Neuronal stem cell (in vitro differentiated cells): ENCODE measurements at regions not wholly inside any gene's neighbourhood (a gene's known extent, or its start where the extent isn't known, plus 50 kb on each side); places are given as distances from the start of the nearest gene placed in this dataset.
"Not testable (repeated sequence)": the region's sequence is repeated elsewhere in the genome, so short reads cannot be mapped to it uniquely, and the experiment has no call there.

ENCODE experiments used
- DNase-seq: peaks from one replicate; pipeline ENCODE4 v3.0.0-alpha.2; 2013; ENCODE audit warnings: low spot score
- H2AFZ ChIP-seq: one replicate; pipeline ENCODE4 v1.6.1; 2013; ENCODE audit warnings: mild to moderate bottlenecking, low read length, inconsistent platforms
- H2AK5ac ChIP-seq: 2 replicates; pipeline ENCODE4 v1.6.1; 2013; ENCODE audit warnings: low read depth, mild to moderate bottlenecking, inconsistent platforms, low read length, moderate library complexity, mixed read lengths
- H2BK120ac ChIP-seq: 2 replicates; pipeline ENCODE4 v1.6.1; 2013; ENCODE audit warnings: low read depth, mild to moderate bottlenecking, inconsistent platforms, low read length, moderate library complexity, mixed read lengths
- H2BK12ac ChIP-seq: one replicate; pipeline ENCODE4 v1.6.1; 2013; ENCODE audit warnings: low read length, inconsistent platforms
- H2BK15ac ChIP-seq: 2 replicates; pipeline ENCODE4 v1.6.1; 2013; ENCODE audit warnings: mild to moderate bottlenecking, low read length, inconsistent platforms, mixed read lengths
- H2BK5ac ChIP-seq: one replicate; pipeline ENCODE4 v1.6.1; 2013; ENCODE audit warnings: inconsistent platforms, mild to moderate bottlenecking, low read length, moderate library complexity
- H3K14ac ChIP-seq: one replicate; pipeline ENCODE4 v1.6.1; 2013; ENCODE audit warnings: low read length, inconsistent platforms
- H3K18ac ChIP-seq: 2 replicates; pipeline ENCODE4 v1.6.1; 2013; ENCODE audit warnings: low read length, inconsistent platforms
- H3K23ac ChIP-seq: 2 replicates; pipeline ENCODE4 v1.6.1; 2013; ENCODE audit warnings: low read depth, mild to moderate bottlenecking, mixed read lengths, low read length, inconsistent platforms; ENCODE audit not compliant: poor library complexity
- H3K27ac ChIP-seq: replicated peaks from 3 replicates; pipeline ENCODE4 v1.5.1; 2013; ENCODE audit warnings: low read length, inconsistent platforms
- H3K27me3 ChIP-seq, 3 experiments: 2 replicates each; pipeline ENCODE4 v1.6.1; 2013; ENCODE audit warnings: low read length in 3 of 3, mild to moderate bottlenecking in 2 of 3, inconsistent platforms in 1 of 3, low read depth in 1 of 3, mixed read lengths in 1 of 3, moderate library complexity in 1 of 3; ENCODE audit not compliant: control insufficient read depth in 3 of 3, insufficient read depth in 3 of 3
- H3K36me3 ChIP-seq, 2 donors: replicated peaks in 1 of 2; 2 replicates each; pipeline ENCODE4 v1.6.1; 2013; ENCODE audit warnings: low read length in 2 of 2; ENCODE audit not compliant: control insufficient read depth in 2 of 2, insufficient read depth in 2 of 2
- H3K4ac ChIP-seq: 2 replicates; pipeline ENCODE4 v1.6.1; 2013; ENCODE audit warnings: inconsistent platforms, mild to moderate bottlenecking, low read length, moderate library complexity
- H3K4me1 ChIP-seq, 2 donors: 1 replicate in 1 of 2; 2 replicates in 1 of 2; pipeline ENCODE4 v1.6.1; 2013; ENCODE audit warnings: low read length in 2 of 2, low read depth in 1 of 2; ENCODE audit not compliant: control insufficient read depth in 2 of 2, insufficient read depth in 1 of 2
- H3K4me2 ChIP-seq: one replicate; pipeline ENCODE4 v1.6.1; 2013; ENCODE audit warnings: mild to moderate bottlenecking, low read length, inconsistent platforms; ENCODE audit not compliant: insufficient read depth, poor library complexity, severe bottlenecking
- H3K4me3 ChIP-seq, 2 donors: 2 replicates each; pipeline ENCODE4 v1.5.1; 2013; ENCODE audit warnings: low read length in 2 of 2, mild to moderate bottlenecking in 2 of 2, inconsistent platforms in 1 of 2, moderate library complexity in 1 of 2
- H3K79me1 ChIP-seq: one replicate; pipeline ENCODE4 v1.6.1; 2013; ENCODE audit warnings: low read depth, mild to moderate bottlenecking, inconsistent platforms, low read length, moderate library complexity
- H3K9ac ChIP-seq: one replicate; pipeline ENCODE4 v1.6.1; 2013; ENCODE audit warnings: mild to moderate bottlenecking, low read depth, low read length, inconsistent platforms; ENCODE audit not compliant: poor library complexity
- H3K9me3 ChIP-seq, 2 donors: replicated peaks in 1 of 2; 2 replicates each; pipeline versions ENCODE3 to v1.6.1; 2013; ENCODE audit warnings: low read length in 2 of 2, mild to moderate bottlenecking in 2 of 2, inconsistent platforms in 1 of 2, low read depth in 1 of 2, mixed read lengths in 1 of 2, moderate library complexity in 1 of 2; ENCODE audit not compliant: control insufficient read depth in 2 of 2, insufficient read depth in 1 of 2
- H4K8ac ChIP-seq: one replicate; pipeline ENCODE4 v1.6.1; 2013; ENCODE audit warnings: low read depth, mild to moderate bottlenecking, inconsistent platforms, low read length, moderate library complexity
- H4K91ac ChIP-seq: one replicate; pipeline ENCODE4 v1.6.1; 2013; ENCODE audit warnings: low read length, low read depth, mild to moderate bottlenecking, inconsistent platforms; ENCODE audit not compliant: poor library complexity
- WGBS, 2 donors: extraction: QIAGEN DNeasy Blood & Tissue Kit; methylation state at CpG; one replicate each; pipeline ENCODE4 v1.1.7; 2013; ENCODE audit warnings: missing lambda C conversion rate in 2 of 2, mixed read lengths in 1 of 2; ENCODE audit not compliant: insufficient read length in 2 of 2, insufficient replicate concordance in 1 of 2; ENCODE audit errors: extremely low coverage in 2 of 2; 5-methylcytosine and 5-hydroxymethylcytosine counted together

- WGBS, 2 donors = no CpG with 5 or more reads among the region's 4 CpGs
- no peak overlapping the region for H3K18ac ChIP-seq
Observed at GRCh38 chr15:96165081-96165480, 165.4 kb upstream of the NR2F2 start.

DNA sequence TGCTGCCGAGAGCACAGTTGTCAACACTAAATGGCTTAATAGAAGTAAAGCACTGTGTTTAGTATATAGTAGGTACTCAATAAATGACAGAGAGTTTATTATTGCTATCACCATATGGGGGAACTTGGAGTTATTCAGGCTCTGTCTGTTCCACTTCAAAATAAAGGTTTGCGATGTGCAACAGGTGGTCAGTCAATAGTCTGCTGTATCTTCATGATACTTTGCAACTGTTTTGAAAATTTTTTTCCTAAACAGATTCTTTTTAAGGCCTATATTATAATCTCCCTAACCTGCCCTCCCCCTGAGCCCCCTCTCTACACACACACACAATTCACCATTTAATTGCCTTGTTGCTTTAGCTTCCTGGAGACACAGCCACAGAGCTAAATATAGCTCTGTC lies 164.7 kb upstream of the NR2F2 start:
- no peak overlapping the region for H2BK12ac ChIP-seq
- no peak overlapping the region for H4K91ac ChIP-seq
- no peak overlapping the region for H3K14ac ChIP-seq
- H3K4me2 ChIP-seq = no peak overlapping the region
- no peak overlapping the region for H3K4me3 ChIP-seq
- no peak overlapping the region for H3K23ac ChIP-seq
- H3K36me3 ChIP-seq = no peaks in the 10 kb centered on the region
- H4K8ac ChIP-seq = no peak overlapping the region
- H2BK120ac ChIP-seq = no peak overlapping the region
- DNase-seq = no peak
- peaks cover 0 to 3% of the 10 kb centered on the region in 2 donors for H3K9me3 ChIP-seq
- H3K79me1 ChIP-seq = no peaks in the 10 kb centered on the region
- WGBS, 2 donors = no CpG with 5 or more reads among the region's 2 CpGs
- H2AK5ac ChIP-seq = no peak overlapping the region
- no peak overlapping the region for H2BK5ac ChIP-seq
- no peak overlapping the region for H3K27ac ChIP-seq
- no peak overlapping the region for H3K9ac ChIP-seq
- peaks cover 5 to 14% of the 10 kb centered on the region in 2 donors for H3K4me1 ChIP-seq
- H3K4ac ChIP-seq = no peak overlapping the region
- peak overlapping the region; percentile 33 for H2AFZ ChIP-seq
- H3K27me3 ChIP-seq = no peaks in the 10 kb centered on the region
- no peak overlapping the region for H2BK15ac ChIP-seq
- no peak overlapping the region for H3K18ac ChIP-seq

More at GRCh38 chr15:96165081-96165480, 165.4 kb upstream of the NR2F2 start:
- Histone ChIP-seq H3K4me1 (peaks cover 6 to 14% of the 10 kb centered on the region in 2 donors), H2BK5ac (no peak overlapping the region), H3K9ac (no peak overlapping the region), H3K79me1 (no peaks in the 10 kb centered on the region), H2BK12ac (no peak overlapping the region), H4K8ac (no peak overlapping the region), H3K9me3 (peaks cover 0 to 3% of the 10 kb centered on the region in 2 donors), H2AFZ (no peak overlapping the region), H4K91ac (no peak overlapping the region), H3K27ac (no peak overlapping the region), H3K36me3 (no peaks in the 10 kb centered on the region), H3K27me3 (no peaks in the 10 kb centered on the region), H2AK5ac (no peak overlapping the region), H3K23ac (no peak overlapping the region), H2BK15ac (no peak overlapping the region), H3K4me2 (no peak overlapping the region), H2BK120ac (no peak overlapping the region), H3K4ac (no peak overlapping the region), H3K14ac (no peak overlapping the region), H3K4me3 (no peak overlapping the region)
- DNase-seq = no peak

GRCh38 chr15:96166223-96167200 lies 164.0 kb upstream of the NR2F2 start:
- Histone ChIP-seq H3K27ac (no peak overlapping the region), H3K4me3 (no peak overlapping the region), H3K27me3 (no peaks in the 10 kb centered on the region), H3K79me1 (no peaks in the 10 kb centered on the region), H3K14ac (no peak overlapping the region), H3K4me1 (peaks cover 10 to 14% of the 10 kb centered on the region in 2 donors), H3K4me2 (peak overlapping the region; percentile 40), H2BK12ac (no peak overlapping the region), H4K8ac (no peak overlapping the region), H2AFZ (peak overlapping the region; percentile 33), H4K91ac (no peak overlapping the region), H2BK5ac (no peak overlapping the region), H2BK15ac (no peak overlapping the region), H3K18ac (no peak overlapping the region), H2BK120ac (no peak overlapping the region), H3K23ac (no peak overlapping the region), H3K9ac (no peak overlapping the region), H2AK5ac (no peak overlapping the region), H3K9me3 (peaks cover 0 to 3% of the 10 kb centered on the region in 2 donors), H3K36me3 (no peaks in the 10 kb centered on the region), H3K4ac (no peak overlapping the region)
- DNase-seq = peak; percentile 12
- no CpG with 5 or more reads among the region's 15 CpGs for WGBS, 2 donors

GRCh38 chr15:96170616-96170978 lies 159.9 kb upstream of the NR2F2 start:
- not testable (repeated sequence) for H2AFZ ChIP-seq
- WGBS, 2 donors = no CpG with 5 or more reads among the region's 2 CpGs

More at GRCh38 chr15:96170616-96170978, 159.9 kb upstream of the NR2F2 start:
- H2BK120ac ChIP-seq, H3K14ac ChIP-seq, H3K4me2 ChIP-seq, H2BK15ac ChIP-seq, H3K79me1 ChIP-seq, H3K9me3 ChIP-seq, H2BK12ac ChIP-seq, H3K27ac ChIP-seq, H3K4me3 ChIP-seq, H3K27me3 ChIP-seq, H2AK5ac ChIP-seq, H4K8ac ChIP-seq, H2BK5ac ChIP-seq, H3K4ac ChIP-seq, H3K9ac ChIP-seq, DNase-seq, H3K36me3 ChIP-seq, H4K91ac ChIP-seq, H3K23ac ChIP-seq, H3K18ac ChIP-seq: not testable (repeated sequence)
- H3K4me1 ChIP-seq = peaks cover 13 to 21% of the 10 kb centered on the region in 2 donors
